ENCODE measurements at regions not wholly inside any gene's neighbourhood (a gene's known extent, or its start where the extent isn't known, plus 50 kb on each side); places are given as distances from the start of the nearest gene placed in this dataset.

DNA sequence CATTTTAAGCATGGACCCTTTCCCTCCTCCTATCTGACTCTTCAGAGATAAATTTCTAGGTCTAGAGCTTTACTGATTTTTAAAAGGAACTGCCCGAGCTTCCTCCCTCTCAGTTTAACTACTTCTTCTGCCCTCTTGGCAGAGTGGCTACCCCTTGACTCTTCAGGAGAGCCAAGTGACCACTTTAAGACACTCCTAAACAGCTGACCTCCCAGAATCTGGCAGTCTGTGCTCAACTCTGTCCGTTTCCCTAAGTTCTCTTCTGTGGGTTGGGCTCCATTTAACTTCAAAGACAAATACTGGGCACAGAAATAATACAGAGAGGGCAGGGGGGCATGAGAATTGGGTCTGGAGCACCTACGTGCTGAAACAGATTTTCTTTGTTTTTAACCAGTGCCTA, 196.3 kb upstream of the FOXD3 start:
- no peak for DNase-seq

- no peak for DNase-seq
These were observed 195.0 kb upstream of the FOXD3 start for GRCh38 chr1:63127376-63127775.

DNA sequence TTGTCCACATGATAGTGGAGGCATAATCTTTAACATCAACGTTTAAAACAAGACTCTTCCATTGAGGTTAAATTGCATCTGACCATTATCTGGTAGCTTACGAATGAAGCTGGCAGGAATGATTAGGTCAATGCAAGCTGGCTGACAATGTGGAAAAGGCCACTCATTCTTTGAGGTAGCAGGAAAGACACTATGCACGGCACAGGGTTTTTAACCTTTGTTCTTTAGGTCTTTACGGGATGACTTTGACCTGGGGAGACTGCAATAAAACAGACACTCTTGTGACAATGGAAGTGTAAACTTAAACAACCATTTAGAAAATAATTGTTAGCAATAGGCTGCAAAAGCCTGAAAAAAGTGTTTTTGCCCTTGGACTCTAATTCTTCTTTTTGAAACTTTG, 193.8 kb upstream of the FOXD3 start:
- no peak for DNase-seq

GRCh38 chr1:63129184-63129583, 193.2 kb upstream of the FOXD3 start:
- DNase-seq, result no peak

DNA sequence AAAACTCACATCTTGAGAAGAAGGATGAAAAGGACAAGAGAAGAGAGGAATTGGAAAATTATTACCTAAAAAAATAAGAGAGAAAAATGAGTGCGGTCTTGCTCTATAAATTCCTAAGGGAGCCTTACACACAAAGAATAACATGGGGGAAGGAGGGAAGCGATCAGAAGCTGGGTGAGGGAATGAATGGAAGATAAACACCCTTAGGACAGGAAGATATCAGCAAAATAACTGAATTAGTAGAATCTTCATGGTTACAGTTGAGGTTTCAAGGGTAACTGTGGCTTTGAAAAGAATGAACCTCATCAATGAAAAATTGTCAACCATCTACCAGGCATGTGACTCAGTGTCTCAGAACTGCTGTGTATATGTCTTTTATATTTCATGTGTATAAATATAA, 192.5 kb upstream of the FOXD3 start:
- no peak for DNase-seq

GRCh38 chr1:63134501-63135173, 187.7 kb upstream of the FOXD3 start:
- no peak for DNase-seq

DNA sequence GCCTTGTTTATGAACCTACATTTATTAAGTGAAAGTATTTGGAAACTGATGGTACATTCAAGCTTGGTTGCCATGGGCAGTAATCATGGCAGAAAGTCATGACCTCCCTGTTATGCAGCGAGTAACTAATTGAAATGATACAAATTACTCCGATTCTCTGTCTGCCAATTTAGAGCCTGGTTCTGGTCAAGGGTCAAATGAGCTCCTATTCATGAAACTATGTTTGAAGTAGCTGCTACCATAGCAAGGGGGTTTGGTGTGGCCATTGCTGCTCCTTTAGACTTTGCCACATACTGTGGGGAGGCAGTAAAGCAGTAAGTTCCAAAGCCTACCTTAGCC, 187.2 kb upstream of the FOXD3 start:
- DNase-seq, result no peak

DNA sequence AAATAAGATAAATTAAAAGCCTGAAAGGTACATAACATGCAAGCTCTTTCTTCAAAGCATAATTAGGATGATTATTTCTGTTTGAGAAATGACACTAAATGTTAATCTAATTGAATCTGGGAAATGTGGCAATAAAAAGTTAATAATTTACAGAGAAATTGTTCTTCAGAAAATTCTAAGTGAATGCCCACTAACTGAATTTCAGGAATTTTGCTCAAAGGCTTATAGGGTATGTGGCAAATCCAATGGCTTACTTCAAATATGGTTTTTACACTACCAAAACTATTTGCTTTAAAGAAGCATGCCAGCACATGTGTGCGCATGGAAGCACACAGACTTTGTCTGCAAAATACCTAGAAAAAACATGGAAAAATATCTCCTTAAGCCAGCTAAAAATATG, 186.6 kb upstream of the FOXD3 start:
- DNase-seq, result no peak

DNA sequence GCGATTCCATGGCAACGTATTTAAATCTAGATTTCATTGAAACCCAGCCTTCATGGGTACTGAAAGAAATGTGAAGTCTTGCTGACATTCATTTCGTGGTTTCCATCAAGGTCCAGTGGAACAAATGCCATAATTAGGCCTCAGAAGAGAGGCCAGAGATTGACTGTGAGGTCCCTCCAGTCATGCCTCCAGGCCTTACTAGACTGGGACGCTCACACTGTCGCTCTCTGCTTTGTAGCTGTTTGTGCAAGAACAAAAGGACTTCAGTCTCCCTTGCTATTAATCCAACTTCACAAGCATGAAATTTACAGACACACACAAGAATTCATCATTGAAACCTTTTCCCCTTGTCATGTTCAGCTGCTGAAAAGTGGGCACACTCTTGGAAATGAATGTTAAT, 180.4 kb upstream of the FOXD3 start:
- DNase-seq, result peak; percentile 69

DNA sequence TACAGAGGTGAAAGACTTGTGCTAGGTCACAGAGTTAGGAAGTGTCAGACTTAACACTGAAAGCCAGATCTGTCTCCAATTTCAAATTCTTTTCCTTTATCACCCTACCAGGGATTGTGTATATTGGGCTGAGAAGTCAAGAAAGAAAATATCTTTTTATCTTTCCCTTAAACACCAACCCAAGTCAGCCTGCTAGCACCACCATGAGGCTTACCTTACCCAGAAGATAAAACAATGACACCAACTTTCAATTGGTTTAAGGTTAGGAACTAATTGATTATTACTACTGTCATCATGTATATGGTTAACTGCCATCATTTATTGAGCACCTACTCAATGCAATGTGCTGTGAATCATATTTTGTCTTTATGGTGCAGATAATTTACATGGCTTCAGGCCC, 178.9 kb upstream of the FOXD3 start:
- no peak for DNase-seq

DNA sequence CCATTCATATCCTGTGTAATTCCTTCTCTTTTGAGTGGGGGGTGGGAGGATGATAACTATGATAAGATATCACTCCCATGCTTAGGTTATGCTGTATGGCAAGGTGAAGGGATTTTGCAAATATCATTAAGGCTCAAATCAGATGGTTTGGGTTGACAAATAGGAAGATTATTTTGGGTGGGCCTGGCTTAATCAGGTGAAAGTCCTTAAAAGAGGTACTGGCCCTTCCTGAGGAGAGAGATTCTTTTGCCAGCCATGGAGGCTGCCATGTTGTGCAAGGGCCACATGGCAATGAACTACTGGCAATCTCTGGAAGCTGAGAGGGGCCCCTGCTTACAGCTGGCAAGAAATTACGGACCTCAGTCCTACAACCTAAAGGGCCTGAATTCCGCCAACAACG, 174.6 kb upstream of the FOXD3 start:
- DNase-seq, result no peak

- peak; percentile 78 for DNase-seq
These were observed 173.3 kb upstream of the FOXD3 start for GRCh38 chr1:63148825-63149645.

GRCh38 chr1:63152572-63152971, 169.8 kb upstream of the FOXD3 start:
- DNase-seq, result no peak

DNA sequence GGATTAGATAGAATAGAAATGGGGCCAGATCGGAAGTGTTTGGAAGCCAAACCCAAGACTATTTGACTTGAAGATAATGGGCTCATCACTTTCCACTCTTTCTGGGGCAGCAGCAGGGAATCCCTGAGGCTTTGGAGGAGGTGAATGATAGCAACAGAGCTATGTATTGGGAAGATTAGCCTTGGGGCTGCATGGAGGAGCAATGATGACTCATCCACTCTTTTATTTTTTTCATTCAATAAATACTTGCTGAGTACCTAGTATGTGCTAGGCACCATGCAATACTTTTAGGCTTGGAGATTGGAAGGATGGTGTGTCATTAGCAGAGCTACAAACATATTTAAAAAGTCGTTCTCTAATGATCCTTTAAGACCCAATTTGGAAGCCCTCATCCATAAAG, 166.9 kb upstream of the FOXD3 start:
- no peak for DNase-seq

DNA sequence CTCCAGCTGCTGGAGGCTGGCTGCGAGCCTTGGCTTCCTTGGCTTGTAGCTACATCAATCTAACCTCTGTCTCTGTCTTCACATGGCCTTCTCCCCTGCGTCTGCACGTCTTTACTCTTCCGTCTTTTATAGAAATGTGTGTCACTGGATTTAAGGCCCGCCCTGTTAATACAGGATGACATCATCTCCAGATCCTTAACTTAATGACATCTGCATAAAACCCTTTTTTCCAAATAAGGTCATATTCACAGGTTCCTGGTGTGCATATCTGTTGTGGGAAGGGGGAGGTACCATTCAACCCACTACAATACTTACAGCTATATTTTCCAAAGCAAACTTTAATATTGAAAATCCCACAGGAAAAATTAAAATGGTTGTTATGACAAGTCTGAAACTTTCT, 165.3 kb upstream of the FOXD3 start:
- no peak for DNase-seq

DNA sequence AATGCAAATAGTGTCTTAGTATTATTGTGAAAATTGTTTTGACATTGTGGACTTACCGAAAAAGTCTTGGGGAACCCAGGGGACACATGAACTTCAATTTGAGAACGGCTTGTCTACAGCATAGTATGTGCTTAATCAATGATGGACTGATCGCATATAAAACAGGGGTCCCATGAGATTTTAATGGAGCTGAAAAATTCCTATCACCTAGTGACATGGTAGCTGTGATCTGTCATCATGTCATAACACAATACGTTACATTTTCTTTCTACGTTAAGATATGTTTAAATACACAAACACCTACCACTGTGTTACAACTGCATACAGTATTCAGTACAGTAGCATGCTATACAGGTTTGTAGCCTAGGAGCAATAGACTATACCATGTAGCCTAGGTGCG, 153.3 kb upstream of the FOXD3 start:
- no peak for DNase-seq

GRCh38 chr1:63173161-63173560, 149.2 kb upstream of the FOXD3 start:
- peak; percentile 59 for DNase-seq

DNA sequence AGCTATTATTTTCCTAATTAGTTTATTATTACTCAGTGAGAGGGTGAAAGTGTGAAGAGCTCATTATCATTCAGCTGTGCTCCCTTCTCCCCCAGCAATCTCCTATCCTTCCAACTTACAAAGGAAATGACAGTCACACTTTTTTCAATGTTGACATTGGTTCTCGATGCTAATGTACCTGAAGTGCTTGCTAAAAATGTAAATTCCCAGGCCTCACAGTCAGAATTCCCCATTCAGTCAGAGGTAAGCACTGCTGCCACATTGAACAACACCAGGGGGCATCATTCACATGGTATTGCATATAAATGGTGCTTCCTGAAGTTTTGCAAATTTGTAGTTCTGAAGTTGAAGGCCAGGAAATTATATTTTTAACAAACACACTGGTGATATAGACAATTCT, 132.7 kb upstream of the FOXD3 start:
- no peak for DNase-seq

DNA sequence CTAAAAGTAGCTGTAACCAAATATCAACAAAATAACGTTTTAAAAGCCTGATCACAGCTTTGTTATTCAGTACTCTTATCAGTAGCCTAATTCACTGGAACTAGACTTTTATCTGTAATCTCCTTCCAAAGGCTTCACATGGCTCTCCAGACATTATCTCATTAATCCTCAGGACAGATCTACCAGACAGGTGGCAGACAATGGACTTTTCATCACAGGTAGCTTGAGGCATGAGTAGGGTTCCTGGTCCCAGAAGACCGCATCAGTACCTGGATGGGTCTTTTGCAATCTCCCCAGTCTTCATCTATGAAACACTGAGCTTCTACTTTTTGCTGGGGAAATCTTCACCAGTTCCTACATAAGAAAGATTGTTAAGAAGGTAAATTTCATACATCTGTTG, 132.2 kb upstream of the FOXD3 start:
- peak; percentile 58 for DNase-seq

- DNase-seq, result no peak
These were observed 123.4 kb upstream of the FOXD3 start for GRCh38 chr1:63198871-63199394.

- DNase-seq, result no peak
These were observed 122.5 kb upstream of the FOXD3 start for GRCh38 chr1:63199706-63200335.

- DNase-seq, result no peak
These were observed 121.7 kb upstream of the FOXD3 start for GRCh38 chr1:63200676-63201075.

- no peak for DNase-seq
These were observed 118.7 kb upstream of the FOXD3 start for GRCh38 chr1:63203641-63204040.

DNA sequence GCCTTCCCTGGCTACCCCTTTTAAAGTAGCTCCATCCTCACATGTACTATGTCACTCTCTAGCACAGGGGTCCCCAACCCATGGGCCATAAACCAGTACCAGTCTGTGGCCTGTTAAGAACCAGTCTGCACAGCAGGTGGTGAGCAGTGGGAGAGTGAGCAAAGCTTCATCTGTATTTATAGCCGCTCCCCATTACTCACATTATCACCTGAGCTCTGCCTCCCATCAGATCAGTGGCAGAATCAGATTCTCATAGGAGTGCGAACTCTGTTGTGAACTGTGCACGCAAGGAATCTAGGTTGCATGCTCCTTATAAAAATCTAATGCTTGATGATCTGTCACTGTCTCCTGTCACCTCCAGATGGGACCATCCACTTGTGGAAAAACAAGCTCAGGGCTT, 116.6 kb upstream of the FOXD3 start:
- no peak for DNase-seq
